ENCODE measurements at regions not wholly inside any gene's neighbourhood (a gene's known extent, or its start where the extent isn't known, plus 50 kb on each side); places are given as distances from the start of the nearest gene placed in this dataset.

GRCh38 chr2:14231391-14231898 is 401.1 kb upstream of the LRATD1 start:
- no peak for TF ChIP-seq CTCF (IDR thresholded peaks at IDR 0.05)
- H3K4me3 ChIP-seq = no peak overlapping the region
- DNase-seq (ENCODE audit: low spot score) = no peak
- H3K27ac ChIP-seq = no peak overlapping the region

DNA sequence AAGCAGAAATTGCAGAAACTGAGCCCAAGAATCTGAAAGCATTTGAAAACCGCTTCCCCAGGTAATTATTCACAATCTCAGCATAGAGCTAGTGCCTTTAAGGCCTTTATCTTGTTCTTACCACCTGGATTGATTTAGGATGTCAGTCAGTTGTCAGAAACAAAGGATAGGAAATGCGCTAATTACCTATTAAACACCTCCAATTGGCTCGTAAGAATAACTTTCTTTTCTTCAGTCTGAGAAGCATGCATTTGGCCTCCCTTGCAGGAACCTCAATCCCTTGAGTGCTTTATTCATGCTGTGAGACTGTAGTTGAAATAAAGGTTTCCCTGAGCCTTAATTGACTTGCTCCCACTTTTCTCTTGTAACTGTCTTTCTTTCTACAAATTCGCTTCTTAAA is 400.3 kb upstream of the LRATD1 start:
- TF ChIP-seq CTCF (IDR thresholded peaks at IDR 0.05) = no peak
- H3K4me3 ChIP-seq = no peak overlapping the region
- H3K27ac ChIP-seq = no peak overlapping the region
- no peak for DNase-seq (ENCODE audit: low spot score)

GRCh38 chr2:14234911-14235310 is 397.6 kb upstream of the LRATD1 start:
- H3K27ac ChIP-seq = no peak overlapping the region
- no peak for DNase-seq (ENCODE audit: low spot score)
- no peak for TF ChIP-seq CTCF (IDR thresholded peaks at IDR 0.05)
- no peak overlapping the region for H3K4me3 ChIP-seq

GRCh38 chr2:14235667-14236066 is 396.9 kb upstream of the LRATD1 start:
- DNase-seq (ENCODE audit: low spot score) = no peak
- Histone ChIP-seq H3K27ac (no peak overlapping the region), H3K4me3 (no peak overlapping the region)
- no peak for TF ChIP-seq CTCF (IDR thresholded peaks at IDR 0.05)

DNA sequence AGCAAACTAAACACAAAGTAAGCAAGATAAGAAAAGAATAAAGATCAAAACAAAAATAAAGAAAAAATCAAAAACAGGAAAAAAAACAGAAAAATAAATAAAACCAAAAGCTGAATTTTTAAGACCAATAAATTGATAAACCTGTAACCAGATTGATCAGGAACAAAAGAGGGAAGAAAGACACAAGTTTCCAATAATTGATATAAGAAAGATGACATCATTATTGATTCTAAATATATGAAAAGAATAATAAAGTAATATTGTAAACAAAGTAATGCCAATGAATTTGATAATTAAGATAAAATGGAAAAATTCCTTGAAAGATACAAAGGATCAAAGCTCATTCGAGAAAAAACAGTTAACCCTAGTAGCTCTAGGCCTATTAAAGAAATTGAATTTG is 394.6 kb upstream of the LRATD1 start:
- no peak for TF ChIP-seq CTCF (IDR thresholded peaks at IDR 0.05)
- DNase-seq (ENCODE audit: low spot score) = no peak
- no peak overlapping the region for H3K4me3 ChIP-seq
- H3K27ac ChIP-seq = no peak overlapping the region

- Histone ChIP-seq H3K4me3 (no peak overlapping the region), H3K27ac (no peak overlapping the region)
- TF ChIP-seq CTCF (IDR thresholded peaks at IDR 0.05) = no peak
- DNase-seq (ENCODE audit: low spot score) = no peak
Observed at GRCh38 chr2:14239605-14240004, 392.9 kb upstream of the LRATD1 start.

DNA sequence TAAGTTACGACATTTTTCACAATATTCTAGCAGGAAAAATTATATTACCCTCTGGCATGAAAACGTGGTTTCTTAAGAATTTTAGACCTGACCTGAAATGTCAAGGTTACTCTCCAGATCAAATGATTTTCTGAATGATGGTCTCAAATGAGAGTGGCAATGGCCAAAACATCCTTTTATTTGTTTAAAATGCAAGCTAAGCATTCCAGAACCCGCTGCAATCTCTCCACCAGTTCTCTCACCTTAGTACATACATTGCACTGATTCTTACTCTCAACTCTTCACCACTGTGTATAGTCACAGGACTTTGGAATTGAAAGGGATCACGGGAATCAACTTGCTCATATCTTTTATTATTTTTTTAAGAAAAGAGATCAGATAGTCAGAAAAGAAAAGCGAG is 391.6 kb upstream of the LRATD1 start:
- Histone ChIP-seq H3K27ac (no peak overlapping the region), H3K4me3 (no peak overlapping the region)
- DNase-seq (ENCODE audit: low spot score) = no peak
- TF ChIP-seq CTCF (IDR thresholded peaks at IDR 0.05) = no peak

Measured in coronary artery (tissue), 2 donors.